Thyroid gland (tissue), 4 donors: ENCODE measurements at regions not wholly inside any gene's neighbourhood (a gene's known extent, or its start where the extent isn't known, plus 50 kb on each side); places are given as distances from the start of the nearest gene placed in this dataset.

ENCODE experiments used
- DNase-seq, 2 donors: peaks; one replicate each; pipeline ENCODE4 v3.0.0-alpha.2; 2019
- H3K27ac ChIP-seq, 3 donors: fragments of 200-600 bp; sonication (generic); 1 replicate in 2 of 3; 2 replicates in 1 of 3; pipeline ENCODE4 v1.5.1; 2016 to 2019; ENCODE audit warnings: mild to moderate bottlenecking in 1 of 3, moderate library complexity in 1 of 3
- H3K27me3 ChIP-seq: fragments of 200-600 bp; sonication (generic); one replicate; pipeline ENCODE4 v1.5.1; 2019
- H3K36me3 ChIP-seq, 2 donors: fragments of 200-600 bp; sonication (generic); one replicate each; pipeline ENCODE4 v1.5.1; 2016 to 2019
- H3K4me1 ChIP-seq, 2 donors: fragments of 200-600 bp; sonication (generic); one replicate each; pipeline ENCODE4 v1.5.1; 2017 to 2019
- H3K4me3 ChIP-seq, 3 donors: fragments of 200-600 bp; sonication (generic); replicated peaks in 1 of 3; 1 replicate in 2 of 3; 2 replicates in 1 of 3; pipeline ENCODE4 v1.5.1; 2016; ENCODE audit warnings: mild to moderate bottlenecking in 1 of 3
- H3K9me3 ChIP-seq: fragments of 200-600 bp; sonication (generic); one replicate; pipeline ENCODE4 v1.5.1; 2017
- POLR2A ChIP-seq, 2 donors: fragments of 450-650 bp; IDR thresholded peaks; one replicate each; pipeline ENCODE4 v1.6.1; 2017; ENCODE audit warnings: antibody characterized with exemption in 2 of 2, mild to moderate bottlenecking in 2 of 2, moderate library complexity in 1 of 2
- WGBS, 2 donors: methylation state at CpG; one replicate each; pipeline ENCODE4 v1.1.5; 2017; 5-methylcytosine and 5-hydroxymethylcytosine counted together
- intact Hi-C: fragments of 100-400 bp; cut with DNase I; formaldehyde crosslinking; loops from one replicate; pipeline ENCODE4 v1.15.1; 2023
- TF ChIP-seq, protein P1 (sequence below), 6 experiments: fragments of 200-600 bp in 3 of 6; fragments of 450-650 bp in 3 of 6; sonication (generic) in 3 of 6; IDR thresholded peaks; one replicate each; pipeline ENCODE4 v1.5.1; 2016 to 2019; ENCODE audit warnings: antibody characterized with exemption in 6 of 6, mild to moderate bottlenecking in 2 of 6, inconsistent platforms in 1 of 6, moderate library complexity in 1 of 6

DNA sequence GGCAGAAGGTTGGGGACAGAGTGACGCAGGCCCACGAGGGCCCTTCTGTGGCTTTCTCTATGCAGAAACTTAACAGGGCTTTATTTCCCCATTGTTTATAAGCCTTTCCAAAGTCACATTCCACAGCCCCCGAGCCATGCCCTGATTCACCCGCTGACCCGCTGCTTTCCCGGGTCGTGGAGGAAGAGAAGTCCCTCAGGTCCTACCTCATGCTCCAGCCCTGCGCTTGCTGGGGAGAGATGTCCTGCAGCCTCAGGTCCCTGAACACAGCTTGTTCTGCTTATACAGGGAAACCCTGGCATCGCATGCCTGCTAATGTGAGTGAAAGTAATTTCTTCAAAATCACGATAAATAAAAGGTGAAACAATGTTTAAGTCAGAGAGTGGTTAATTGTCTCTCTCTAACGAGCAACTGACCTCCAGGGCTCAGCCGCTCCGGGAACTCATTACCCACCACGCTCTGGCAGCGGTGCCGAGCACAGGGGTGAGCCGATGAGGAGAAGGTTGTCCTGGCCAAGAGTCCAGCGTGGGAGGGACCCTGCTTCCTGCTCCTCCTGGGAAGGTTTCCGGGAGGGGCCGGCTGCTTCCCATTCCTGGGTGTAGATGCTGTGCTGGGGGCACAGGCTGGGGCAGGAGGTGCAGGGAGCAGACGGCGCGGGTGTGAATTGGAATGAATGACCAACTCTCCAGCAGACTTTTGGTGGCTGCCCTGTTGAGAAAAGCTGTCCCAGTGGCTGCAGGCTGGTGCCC lies 595.2 kb downstream of the BRD1 start:
- Histone ChIP-seq H3K9me3 (no peaks in the 10 kb centered on the region), H3K27ac (no peak overlapping the region), H3K4me1 (no peaks in the 10 kb centered on the region), H3K4me3 (no peak overlapping the region), H3K27me3 (no peaks in the 10 kb centered on the region), H3K36me3 (no peaks in the 10 kb centered on the region)
- 56 to 70% methylated on average over 18 to 23 of the region's 23 CpGs for WGBS, 2 donors
- intact Hi-C loops: no loop called here
- DNase-seq: no peak
- TF ChIP-seq, protein P1, sequence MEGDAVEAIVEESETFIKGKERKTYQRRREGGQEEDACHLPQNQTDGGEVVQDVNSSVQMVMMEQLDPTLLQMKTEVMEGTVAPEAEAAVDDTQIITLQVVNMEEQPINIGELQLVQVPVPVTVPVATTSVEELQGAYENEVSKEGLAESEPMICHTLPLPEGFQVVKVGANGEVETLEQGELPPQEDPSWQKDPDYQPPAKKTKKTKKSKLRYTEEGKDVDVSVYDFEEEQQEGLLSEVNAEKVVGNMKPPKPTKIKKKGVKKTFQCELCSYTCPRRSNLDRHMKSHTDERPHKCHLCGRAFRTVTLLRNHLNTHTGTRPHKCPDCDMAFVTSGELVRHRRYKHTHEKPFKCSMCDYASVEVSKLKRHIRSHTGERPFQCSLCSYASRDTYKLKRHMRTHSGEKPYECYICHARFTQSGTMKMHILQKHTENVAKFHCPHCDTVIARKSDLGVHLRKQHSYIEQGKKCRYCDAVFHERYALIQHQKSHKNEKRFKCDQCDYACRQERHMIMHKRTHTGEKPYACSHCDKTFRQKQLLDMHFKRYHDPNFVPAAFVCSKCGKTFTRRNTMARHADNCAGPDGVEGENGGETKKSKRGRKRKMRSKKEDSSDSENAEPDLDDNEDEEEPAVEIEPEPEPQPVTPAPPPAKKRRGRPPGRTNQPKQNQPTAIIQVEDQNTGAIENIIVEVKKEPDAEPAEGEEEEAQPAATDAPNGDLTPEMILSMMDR (IDR thresholded peaks at IDR 0.05): no peak
- TF ChIP-seq POLR2A (IDR thresholded peaks at IDR 0.05): no peak

DNA sequence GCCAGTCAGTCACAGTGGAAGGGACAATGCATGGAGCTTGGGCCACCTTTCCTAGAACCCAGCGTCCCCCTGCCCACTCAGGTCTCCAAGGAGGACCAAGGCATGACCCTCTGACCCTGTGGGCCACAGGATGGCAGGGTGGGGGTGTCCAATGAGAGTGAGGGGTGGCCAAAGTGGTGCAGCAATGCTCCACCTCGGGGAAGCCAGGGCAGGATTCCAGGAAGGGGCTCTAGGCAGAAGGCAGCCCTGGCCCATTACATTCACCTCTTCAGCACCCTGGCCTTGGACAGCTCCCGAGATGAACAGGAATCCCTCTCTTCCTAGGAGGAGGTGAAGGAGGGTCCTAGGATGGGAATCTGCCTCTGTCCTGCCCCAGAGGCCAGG lies 597.5 kb downstream of the BRD1 start:
- 44 to 47% methylated on average over 3 of the region's 3 CpGs for WGBS, 2 donors
- TF ChIP-seq, protein P1 (IDR thresholded peaks at IDR 0.05): no peak
- no peak for TF ChIP-seq POLR2A (IDR thresholded peaks at IDR 0.05)

DNA sequence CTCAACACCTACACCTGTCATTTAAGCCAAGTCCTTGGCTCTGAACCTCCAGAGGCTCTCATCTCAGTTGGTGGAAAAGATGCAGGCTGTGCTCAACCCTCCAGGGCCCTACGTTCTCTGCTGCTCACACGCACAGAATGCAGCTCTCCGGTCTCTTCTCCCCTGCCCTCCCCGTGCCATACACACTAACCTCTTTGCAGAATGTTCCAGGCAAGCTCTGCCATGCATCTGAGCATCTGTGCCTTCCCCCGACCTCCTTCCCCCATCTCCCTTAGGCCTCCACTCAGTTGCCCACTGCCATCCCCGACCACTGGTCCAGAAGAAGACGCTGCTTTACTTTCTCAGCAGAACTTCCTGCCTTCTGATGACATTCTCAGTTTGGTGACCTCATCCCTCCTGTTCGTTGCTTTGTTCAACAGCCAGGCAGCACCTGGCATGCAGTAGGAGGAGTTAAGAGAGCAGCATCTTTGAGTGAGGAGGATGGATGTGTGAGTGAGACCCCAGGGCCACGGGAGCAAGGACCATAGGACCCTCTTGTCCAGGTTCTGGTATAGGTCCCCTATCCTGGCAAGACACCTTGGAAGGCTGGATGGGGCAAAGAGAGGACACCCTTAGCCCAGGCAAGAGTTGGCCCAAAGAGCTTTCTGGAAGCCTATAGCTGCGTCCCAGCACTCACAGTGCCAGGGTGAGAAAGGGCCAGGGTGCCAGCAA lies 598.0 kb downstream of the BRD1 start:
- intact Hi-C loops: no loop called here

More for the DNA sequence above, 597.5 kb downstream of the BRD1 start:
- no peaks in the 10 kb centered on the region for H3K36me3 ChIP-seq
- no peaks in the 10 kb centered on the region for H3K4me1 ChIP-seq
- intact Hi-C loops: no loop called here
- no peaks in the 10 kb centered on the region for H3K9me3 ChIP-seq
- no peak overlapping the region for H3K27ac ChIP-seq
- H3K27me3 ChIP-seq: no peaks in the 10 kb centered on the region
- DNase-seq: no peak
- no peak overlapping the region for H3K4me3 ChIP-seq

DNA sequence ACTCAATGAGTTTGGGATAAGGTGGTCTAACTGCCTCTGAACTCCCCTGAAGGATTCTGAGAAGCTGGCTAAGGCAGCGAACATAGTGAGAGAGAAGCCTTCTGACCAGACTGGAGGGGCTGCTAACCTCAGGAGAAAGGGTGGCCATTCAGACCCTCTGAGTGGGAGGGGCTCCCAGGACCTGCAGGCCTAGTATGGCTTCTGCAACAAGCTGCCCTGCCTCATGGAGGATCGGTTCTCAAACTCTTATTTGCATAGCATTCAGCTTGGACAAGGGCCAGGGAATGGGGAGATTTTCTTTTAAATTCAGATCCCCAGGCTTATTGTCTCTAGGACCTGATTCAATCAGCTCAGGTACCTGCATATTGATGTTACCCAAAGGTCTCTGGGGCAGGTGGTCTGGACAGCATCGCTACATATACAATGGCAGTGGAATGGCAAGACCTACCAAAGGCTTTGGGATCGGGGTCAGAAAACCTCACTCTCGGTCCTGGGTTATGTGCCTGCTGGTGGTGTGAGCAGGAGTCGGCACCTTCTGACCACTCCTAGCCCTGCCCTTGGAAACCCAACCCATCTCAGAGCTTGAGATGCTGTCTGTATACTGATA lies 599.1 kb downstream of the BRD1 start:
- Histone ChIP-seq H3K27ac (no peak overlapping the region), H3K36me3 (no peaks in the 10 kb centered on the region), H3K4me3 (no peak overlapping the region), H3K4me1 (no peaks in the 10 kb centered on the region), H3K27me3 (no peaks in the 10 kb centered on the region), H3K9me3 (no peaks in the 10 kb centered on the region)
- WGBS, 2 donors: 76 to 90% methylated on average over 4 to 6 of the region's 6 CpGs
- no peak for DNase-seq
- intact Hi-C loops: no loop called here
- TF ChIP-seq, protein P1 (IDR thresholded peaks at IDR 0.05): no peak
- no peak for TF ChIP-seq POLR2A (IDR thresholded peaks at IDR 0.05)

More for the DNA sequence above, 598.0 kb downstream of the BRD1 start:
- no peaks in the 10 kb centered on the region for H3K36me3 ChIP-seq
- H3K9me3 ChIP-seq: no peaks in the 10 kb centered on the region
- no peak overlapping the region for H3K4me3 ChIP-seq
- no peaks in the 10 kb centered on the region for H3K27me3 ChIP-seq
- 64 to 75% methylated on average over 10 of the region's 10 CpGs for WGBS, 2 donors
- H3K4me1 ChIP-seq: no peaks in the 10 kb centered on the region
- no peak overlapping the region for H3K27ac ChIP-seq
- TF ChIP-seq POLR2A (IDR thresholded peaks at IDR 0.05): no peak
- TF ChIP-seq, protein P1 (IDR thresholded peaks at IDR 0.05): no peak
- DNase-seq: no peak

DNA sequence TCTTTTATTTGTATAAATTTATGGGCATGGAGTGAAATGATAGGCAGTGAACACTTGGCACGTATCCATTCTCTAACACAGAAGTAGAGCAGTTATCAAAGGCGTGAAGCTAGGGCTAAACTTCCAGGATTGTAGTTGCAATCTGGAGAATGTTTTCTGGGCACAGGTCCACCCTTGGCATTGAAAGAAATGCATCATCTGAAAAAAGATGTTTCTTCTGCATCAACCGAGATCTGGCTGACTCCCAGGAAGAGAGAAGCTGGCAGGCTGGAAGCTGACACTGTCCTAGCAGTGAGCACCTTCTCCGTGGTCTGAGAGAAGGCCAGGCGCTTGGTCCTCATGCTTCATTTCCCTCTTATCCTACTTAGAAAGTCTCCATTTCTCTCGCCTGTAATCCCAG lies 600.0 kb downstream of the BRD1 start:
- intact Hi-C loops: no loop called here

More for the DNA sequence above, 600.0 kb downstream of the BRD1 start:
- H3K27ac ChIP-seq: no peak overlapping the region
- no peaks in the 10 kb centered on the region for H3K9me3 ChIP-seq
- H3K36me3 ChIP-seq: no peaks in the 10 kb centered on the region
- no peak for DNase-seq
- H3K4me3 ChIP-seq: no peak overlapping the region
- no peak for TF ChIP-seq POLR2A (IDR thresholded peaks at IDR 0.05)
- TF ChIP-seq, protein P1 (IDR thresholded peaks at IDR 0.05): no peak
- WGBS, 2 donors: 73 to 78% methylated on average over 6 of the region's 6 CpGs
- no peaks in the 10 kb centered on the region for H3K27me3 ChIP-seq
- H3K4me1 ChIP-seq: no peaks in the 10 kb centered on the region
